ENCODE measurements at regions not wholly inside any gene's neighbourhood (a gene's known extent, or its start where the extent isn't known, plus 50 kb on each side); places are given as distances from the start of the nearest gene placed in this dataset.
"Not testable (repeated sequence)": the region's sequence is repeated elsewhere in the genome, so short reads cannot be mapped to it uniquely, and the experiment has no call there.

- no peak for DNase-seq
These were observed 443.9 kb downstream of the KLHL4 start for GRCh38 chrX:87961471-87961870.

- DNase-seq: no peak
These were observed 450.5 kb downstream of the KLHL4 start for GRCh38 chrX:87968118-87968517.

- not testable (repeated sequence) for DNase-seq
These were observed 454.5 kb downstream of the KLHL4 start for GRCh38 chrX:87972121-87972520.

DNA sequence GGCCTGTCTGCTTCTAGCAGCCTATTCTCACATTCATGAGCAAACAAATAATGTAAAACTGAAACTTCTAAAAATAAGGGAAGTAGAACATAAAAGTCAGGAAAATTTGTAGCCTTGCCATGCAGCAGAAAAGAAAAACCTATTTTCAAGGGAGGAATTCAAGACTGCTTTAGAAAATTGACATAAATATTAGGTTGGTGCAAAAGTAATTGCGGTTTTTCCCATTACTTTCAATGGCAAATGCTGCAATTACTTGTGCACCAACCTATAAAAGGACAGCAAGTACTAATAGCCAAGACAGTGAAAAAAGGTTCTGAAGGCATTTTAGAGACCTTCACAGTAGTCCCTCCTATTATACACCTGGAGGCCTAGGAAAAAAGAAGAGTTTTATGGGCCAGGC is 457.8 kb downstream of the KLHL4 start:
- no peak for DNase-seq

DNA sequence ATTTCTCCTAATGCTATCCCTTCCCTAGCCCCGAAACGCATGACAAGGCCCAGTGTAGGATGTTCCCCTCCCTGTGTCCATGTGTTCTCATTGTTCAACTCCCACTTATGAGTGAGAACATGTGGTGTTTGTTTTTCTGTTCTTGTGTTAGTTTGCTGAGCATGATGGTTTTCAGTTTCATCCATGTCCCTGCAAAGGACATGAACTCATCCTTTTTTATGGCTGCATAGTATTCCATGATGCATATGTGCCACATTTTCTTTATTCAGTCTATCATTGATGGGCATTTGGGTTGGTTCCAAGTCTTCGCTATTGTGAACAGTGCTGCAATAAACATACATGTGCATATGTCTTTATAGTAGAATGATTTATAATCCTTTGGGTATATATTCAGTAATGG is 490.3 kb downstream of the KLHL4 start:
- DNase-seq: not testable (repeated sequence)

- no peak for DNase-seq
These were observed 506.4 kb downstream of the KLHL4 start for GRCh38 chrX:88024022-88024421.

DNA sequence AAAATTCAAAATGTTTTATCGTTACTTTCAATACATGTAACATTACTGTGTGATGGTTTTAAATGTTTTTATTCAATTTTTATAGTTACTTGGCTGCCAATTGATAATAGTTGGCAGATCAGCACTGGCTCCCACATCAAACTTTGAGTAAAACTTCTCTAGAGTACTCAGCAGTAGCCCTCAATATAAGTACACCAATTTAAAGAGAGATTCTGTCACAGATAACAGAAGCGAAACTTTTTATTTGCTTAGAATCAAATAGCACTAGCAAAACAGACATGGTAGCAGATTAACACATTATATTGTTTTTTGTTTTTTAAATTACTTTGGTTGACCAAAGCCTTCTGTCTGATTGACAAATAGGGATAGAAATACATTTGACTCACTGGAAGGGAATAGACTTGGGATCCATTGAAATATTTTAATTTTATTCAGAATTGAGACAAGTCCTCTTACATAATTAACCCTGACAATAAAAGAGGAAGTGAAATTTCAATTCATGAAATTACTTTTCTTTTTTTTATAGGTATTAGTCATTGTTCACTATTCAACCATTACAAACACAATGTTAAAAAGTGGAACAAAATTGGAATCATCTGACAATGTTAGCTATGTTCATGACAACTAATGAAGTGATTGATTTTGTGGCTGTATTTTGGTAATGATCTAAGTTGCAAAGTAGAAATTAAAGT is 554.9 kb downstream of the KLHL4 start:
- no peak for DNase-seq

DNA sequence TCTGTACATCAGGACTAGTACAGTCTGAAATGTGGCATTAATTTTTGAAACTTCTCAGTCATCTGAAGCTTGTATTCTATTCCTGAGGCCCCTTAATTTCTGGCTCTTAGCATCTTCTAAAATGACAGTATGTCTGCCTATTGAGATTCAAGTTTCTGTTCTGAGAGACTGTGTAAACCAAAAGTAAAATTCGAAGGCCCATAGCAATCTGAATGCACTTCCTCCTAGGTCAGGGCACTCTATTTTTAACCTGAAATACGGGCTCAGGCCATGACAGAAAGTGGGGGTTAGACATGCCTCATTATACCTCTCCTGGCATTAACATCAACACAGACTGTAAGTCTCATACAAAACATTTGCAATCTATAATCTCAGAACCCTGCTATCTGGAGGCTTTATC is 584.4 kb downstream of the KLHL4 start:
- no peak for DNase-seq

- DNase-seq: no peak
These were observed 611.3 kb upstream of the CPXCR1 start for GRCh38 chrX:88135735-88136134.

DNA sequence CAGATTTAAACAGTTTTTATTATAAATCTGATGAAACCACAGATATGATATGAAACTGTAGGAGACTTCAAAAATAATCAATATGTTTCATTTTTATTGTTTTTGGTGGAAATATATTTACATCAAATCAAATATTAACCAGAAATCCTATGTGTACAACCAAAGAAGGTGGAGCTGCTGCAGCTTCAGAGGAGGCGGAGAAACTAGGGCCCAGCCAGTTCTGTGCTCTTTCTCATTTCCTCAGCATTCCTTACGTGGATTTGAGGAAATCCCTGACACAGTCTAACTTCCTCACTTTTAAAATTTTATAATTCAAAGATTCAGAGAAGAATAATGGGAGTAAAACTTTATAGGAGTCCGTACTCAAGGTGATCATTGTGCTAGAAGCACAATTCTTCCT is 610.7 kb upstream of the CPXCR1 start:
- DNase-seq: no peak

GRCh38 chrX:88146577-88146976 is 600.4 kb upstream of the CPXCR1 start:
- no peak for DNase-seq

DNA sequence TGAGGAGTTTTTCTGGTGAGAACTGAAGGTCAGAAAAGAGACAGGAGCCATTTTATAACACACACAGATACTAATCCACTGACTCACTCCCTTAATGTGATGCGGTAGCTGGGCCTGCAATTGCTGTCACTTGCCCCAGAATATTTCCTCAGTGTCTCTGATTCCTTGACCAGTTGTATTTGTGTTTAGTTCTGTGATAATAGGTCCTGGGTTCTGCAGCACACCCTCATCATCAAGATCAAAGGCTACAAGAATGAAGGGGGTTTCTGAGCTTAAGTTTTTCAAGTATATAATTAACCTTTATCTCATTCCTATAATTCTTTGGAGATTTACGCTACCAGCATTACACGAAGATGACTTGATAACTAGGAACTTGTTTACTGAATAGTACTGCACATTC is 576.5 kb upstream of the CPXCR1 start:
- no peak for DNase-seq

DNA sequence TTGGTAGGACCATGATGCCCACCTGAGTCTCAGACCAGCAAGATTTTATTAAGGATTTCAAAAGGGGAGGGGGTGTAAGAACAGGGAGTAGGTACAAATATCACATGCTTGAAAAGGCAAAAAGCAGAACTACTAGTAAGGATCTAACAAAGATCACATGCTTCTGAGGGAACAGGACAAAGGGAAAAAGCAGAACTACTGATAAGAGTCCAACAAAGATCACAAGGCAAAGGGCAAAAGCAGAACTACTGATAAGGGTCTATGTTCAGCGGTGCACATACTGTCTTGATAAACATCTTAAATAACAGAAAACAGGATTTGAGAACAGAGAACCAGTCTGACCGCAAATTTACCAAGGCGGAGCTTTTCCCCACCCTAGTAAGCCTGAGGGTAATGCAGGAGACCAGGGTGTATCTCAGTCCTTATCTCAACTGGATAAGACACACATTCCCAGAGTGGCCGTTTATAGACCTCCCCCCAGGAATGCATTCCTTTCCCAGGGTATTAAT is 573.0 kb upstream of the CPXCR1 start:
- DNase-seq: not testable (repeated sequence)

- no peak for DNase-seq
These were observed 544.9 kb upstream of the CPXCR1 start for GRCh38 chrX:88202149-88202548.

DNA sequence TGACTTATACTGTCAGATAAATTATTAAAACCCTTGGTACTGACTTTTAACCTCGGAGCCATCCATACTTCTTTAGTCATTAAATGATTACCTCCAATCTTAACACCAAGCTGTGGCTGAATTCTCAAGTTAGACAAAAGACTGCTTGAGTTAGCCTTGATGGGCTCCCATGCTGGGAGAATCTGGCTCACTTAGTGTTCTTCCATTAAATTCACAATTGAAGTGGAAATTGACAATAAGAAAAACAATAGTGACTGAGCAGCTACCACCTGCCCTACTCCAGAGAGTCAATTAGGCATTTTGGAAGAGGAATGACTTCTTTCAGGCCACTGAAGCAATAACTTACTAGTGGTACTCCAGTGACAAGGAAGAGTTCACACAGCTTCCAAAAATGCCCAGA is 503.0 kb upstream of the CPXCR1 start:
- DNase-seq: no peak

- no peak for DNase-seq
These were observed 462.2 kb upstream of the CPXCR1 start for GRCh38 chrX:88284844-88285243.

DNA sequence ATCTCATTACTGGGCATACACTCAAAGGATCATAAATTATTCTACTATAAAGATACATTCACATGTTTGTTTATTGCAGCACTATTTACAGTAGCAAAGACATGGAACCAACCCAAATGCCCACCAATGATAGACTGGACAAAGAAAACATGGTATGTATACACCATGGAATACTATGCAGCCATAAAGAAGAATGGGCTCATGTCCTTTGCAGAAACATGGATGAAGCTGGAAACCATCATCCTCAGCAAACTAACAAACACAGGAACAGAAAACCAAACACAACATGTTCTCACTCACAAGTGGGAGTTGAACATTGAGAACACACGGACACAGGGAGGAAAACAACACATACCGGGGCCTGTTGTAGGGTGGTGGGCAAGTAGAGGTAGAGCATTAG is 433.1 kb upstream of the CPXCR1 start:
- DNase-seq: not testable (repeated sequence)

DNA sequence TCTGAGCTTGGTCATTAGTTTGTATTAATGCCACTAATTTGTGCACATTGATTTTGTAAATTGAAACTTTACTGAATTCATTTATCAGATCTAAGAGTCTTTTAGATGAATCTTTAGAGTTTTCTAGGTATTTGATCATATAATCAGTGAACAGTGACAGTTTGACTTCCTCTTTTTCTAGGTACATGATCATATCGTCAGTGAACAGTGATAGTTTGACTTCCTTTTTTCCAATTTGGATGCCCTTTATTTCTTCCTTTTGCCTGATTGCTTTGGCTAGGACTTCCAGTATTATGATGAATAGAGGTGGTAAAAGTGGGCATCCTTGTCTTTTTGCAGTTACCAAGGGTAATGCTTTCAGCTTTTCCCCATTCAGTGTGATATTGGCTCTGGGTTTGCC is 421.4 kb upstream of the CPXCR1 start:
- no peak for DNase-seq

DNA sequence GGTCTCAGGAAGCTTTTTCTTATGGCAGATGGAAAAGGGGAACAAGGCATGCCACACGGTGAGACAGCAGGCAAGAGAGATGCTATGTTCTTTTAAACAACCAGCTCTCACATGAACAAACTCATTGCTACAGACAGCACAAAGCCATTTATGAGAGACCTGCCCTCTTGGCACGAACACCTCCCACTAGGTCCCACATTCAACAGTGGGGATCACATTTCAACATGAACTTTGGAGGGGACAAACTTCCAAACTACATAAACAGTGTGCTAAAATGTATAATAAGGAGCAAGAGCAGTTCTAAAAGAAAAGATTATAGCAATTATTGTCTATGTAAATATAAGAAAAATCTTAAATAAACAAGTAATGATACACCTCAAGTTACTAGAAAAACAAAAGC is 391.8 kb upstream of the CPXCR1 start:
- no peak for DNase-seq

DNA sequence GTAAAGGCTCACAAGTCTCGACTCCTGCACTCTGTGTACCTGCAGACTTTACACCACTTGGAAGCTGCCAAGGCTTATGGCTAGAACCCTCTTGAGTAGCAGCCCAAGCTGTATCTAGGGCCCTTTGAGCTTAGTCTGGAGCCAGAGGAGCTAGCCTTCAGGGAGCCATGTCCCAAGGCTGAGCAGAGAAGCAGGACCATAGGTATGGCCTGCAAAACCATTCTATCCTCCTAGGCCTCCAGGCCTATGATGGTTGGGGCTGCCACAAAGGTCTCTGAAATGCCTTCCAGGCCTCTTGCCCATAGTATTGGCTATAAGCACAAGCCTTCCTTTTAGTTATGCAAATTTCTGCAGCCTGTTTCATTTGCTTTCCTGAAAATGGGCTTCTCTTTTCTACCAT is 380.7 kb upstream of the CPXCR1 start:
- no peak for DNase-seq

GRCh38 chrX:88378406-88378805 is 368.6 kb upstream of the CPXCR1 start:
- no peak for DNase-seq

DNA sequence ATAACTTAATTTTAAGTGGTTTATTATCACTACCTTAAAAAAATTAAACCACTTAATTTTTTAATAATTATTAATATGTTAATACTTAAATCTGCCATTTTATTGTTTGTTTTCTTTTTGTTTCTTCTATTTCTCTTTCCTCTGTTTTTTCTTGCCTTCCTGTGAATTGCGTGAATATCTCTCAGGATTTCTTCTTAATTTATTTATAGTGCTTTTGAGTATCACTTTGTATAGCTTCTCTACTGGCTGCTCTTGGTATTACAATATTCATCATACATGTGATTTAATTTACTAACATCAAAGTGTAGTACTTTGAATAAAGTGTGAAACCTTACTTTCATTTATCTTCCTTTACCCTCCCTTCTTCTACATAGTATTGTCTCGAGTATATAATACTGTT is 349.5 kb upstream of the CPXCR1 start:
- no peak for DNase-seq

- DNase-seq: no peak
These were observed 331.0 kb upstream of the CPXCR1 start for GRCh38 chrX:88416002-88416401.

GRCh38 chrX:88416965-88417364 is 330.1 kb upstream of the CPXCR1 start:
- no peak for DNase-seq

GRCh38 chrX:88424071-88424470 is 323.0 kb upstream of the CPXCR1 start:
- no peak for DNase-seq

All from CD4-positive, alpha-beta T cell treated with Interleukin-4 for 4 hours (primary cell).